Calu3 (cell line): ENCODE measurements at regions not wholly inside any gene's neighbourhood (a gene's known extent, or its start where the extent isn't known, plus 50 kb on each side); places are given as distances from the start of the nearest gene placed in this dataset.
"Not testable (repeated sequence)": the region's sequence is repeated elsewhere in the genome, so short reads cannot be mapped to it uniquely, and the experiment has no call there.

Experiments
- BruUV-seq: library from RNA; stranded (reverse); fragments of 400-500 nt; replicated peaks from 2 replicates; lab custom pipeline; 2021; lab: Mats Ljungman, UMichigan
- CTCF ChIA-PET: fragments of 300-600 bp; sonication (Branson Sonifier 250); formaldehyde crosslinking; loops from one replicate; lab custom pipeline; 2022; ENCODE audit warnings: antibody characterized with exemption; lab: Charles Lee
- DNase-seq: peaks from one replicate; pipeline ENCODE4 v3.0.0; 2022
- H3K27ac Mint-ChIP-seq: one replicate; pipeline ENCODE4 v1.8.0; 2022; ENCODE audit warnings: mixed read lengths; ENCODE audit not compliant: unreplicated experiment
- H3K27me3 Mint-ChIP-seq: one replicate; pipeline ENCODE4 v1.8.0; 2022; ENCODE audit warnings: mixed read lengths; ENCODE audit not compliant: unreplicated experiment
- H3K36me3 Mint-ChIP-seq: one replicate; pipeline ENCODE4 v1.8.0; 2022; ENCODE audit warnings: mild to moderate bottlenecking, moderate library complexity, mixed read lengths; ENCODE audit not compliant: insufficient read depth, unreplicated experiment
- H3K4me1 Mint-ChIP-seq: one replicate; pipeline ENCODE4 v1.8.0; 2022; ENCODE audit warnings: mild to moderate bottlenecking, low read depth, mixed read lengths; ENCODE audit not compliant: unreplicated experiment
- H3K4me3 Mint-ChIP-seq: one replicate; pipeline ENCODE4 v1.8.0; 2022; ENCODE audit warnings: mild to moderate bottlenecking, low read depth, moderate library complexity, mixed read lengths; ENCODE audit not compliant: unreplicated experiment
- H3K9me3 Mint-ChIP-seq: one replicate; pipeline ENCODE4 v1.8.0; 2022; ENCODE audit warnings: low read depth, mixed read lengths; ENCODE audit not compliant: unreplicated experiment
- intact Hi-C: fragments of 100-400 bp; cut with micrococcal nuclease; formaldehyde crosslinking; loops from one replicate; pipeline ENCODE4 v1.10.0; 2022; ENCODE audit not compliant: unreplicated experiment
- TF ChIP-seq, protein P1 (sequence below): fragments of 200-600 bp; IDR thresholded peaks from one replicate; pipeline ENCODE4 v1.8.0; 2022; ENCODE audit warnings: antibody characterized with exemption; ENCODE audit not compliant: unreplicated experiment

- Mint-ChIP-seq H3K27ac (no peak overlapping the region), H3K27me3 (peaks cover 40% of the 10 kb centered on the region), H3K4me1 (no peaks in the 10 kb centered on the region), H3K9me3 (peaks cover 7% of the 10 kb centered on the region), H3K36me3 (no peaks in the 10 kb centered on the region), H3K4me3 (no peak overlapping the region)
- no peak for DNase-seq
- intact Hi-C loops = no loop called here
- TF ChIP-seq, protein P1, sequence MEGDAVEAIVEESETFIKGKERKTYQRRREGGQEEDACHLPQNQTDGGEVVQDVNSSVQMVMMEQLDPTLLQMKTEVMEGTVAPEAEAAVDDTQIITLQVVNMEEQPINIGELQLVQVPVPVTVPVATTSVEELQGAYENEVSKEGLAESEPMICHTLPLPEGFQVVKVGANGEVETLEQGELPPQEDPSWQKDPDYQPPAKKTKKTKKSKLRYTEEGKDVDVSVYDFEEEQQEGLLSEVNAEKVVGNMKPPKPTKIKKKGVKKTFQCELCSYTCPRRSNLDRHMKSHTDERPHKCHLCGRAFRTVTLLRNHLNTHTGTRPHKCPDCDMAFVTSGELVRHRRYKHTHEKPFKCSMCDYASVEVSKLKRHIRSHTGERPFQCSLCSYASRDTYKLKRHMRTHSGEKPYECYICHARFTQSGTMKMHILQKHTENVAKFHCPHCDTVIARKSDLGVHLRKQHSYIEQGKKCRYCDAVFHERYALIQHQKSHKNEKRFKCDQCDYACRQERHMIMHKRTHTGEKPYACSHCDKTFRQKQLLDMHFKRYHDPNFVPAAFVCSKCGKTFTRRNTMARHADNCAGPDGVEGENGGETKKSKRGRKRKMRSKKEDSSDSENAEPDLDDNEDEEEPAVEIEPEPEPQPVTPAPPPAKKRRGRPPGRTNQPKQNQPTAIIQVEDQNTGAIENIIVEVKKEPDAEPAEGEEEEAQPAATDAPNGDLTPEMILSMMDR = no peak
- CTCF ChIA-PET = no interaction called here
- no TSS peak for BruUV-seq
Observed at GRCh38 chr9:7500521-7500920, 299.1 kb downstream of the DMAC1 start.

GRCh38 chr9:7491641-7492040 lies 307.9 kb downstream of the DMAC1 start:
- intact Hi-C loops = no loop called here
- Mint-ChIP-seq H3K36me3 (no peaks in the 10 kb centered on the region), H3K27me3 (no peaks in the 10 kb centered on the region), H3K4me3 (no peak overlapping the region), H3K4me1 (no peaks in the 10 kb centered on the region), H3K27ac (no peak overlapping the region), H3K9me3 (peaks cover 4% of the 10 kb centered on the region)
- no TSS peak for BruUV-seq
- TF ChIP-seq, protein P1 = no peak
- DNase-seq = no peak
- CTCF ChIA-PET = no interaction called here

GRCh38 chr9:7490317-7491108 lies 309.1 kb downstream of the DMAC1 start:
- BruUV-seq = no TSS peak
- no peaks in the 10 kb centered on the region for H3K36me3 Mint-ChIP-seq
- no peaks in the 10 kb centered on the region for H3K27me3 Mint-ChIP-seq
- no peak overlapping the region for H3K27ac Mint-ChIP-seq
- TF ChIP-seq, protein P1 = no peak
- no peaks in the 10 kb centered on the region for H3K9me3 Mint-ChIP-seq
- DNase-seq = no peak
- no peak overlapping the region for H3K4me3 Mint-ChIP-seq
- intact Hi-C loops = no loop called here
- H3K4me1 Mint-ChIP-seq = no peaks in the 10 kb centered on the region
- CTCF ChIA-PET = no interaction called here

- intact Hi-C loops = no loop called here
- CTCF ChIA-PET = no interaction called here
- no TSS peak for BruUV-seq
- Mint-ChIP-seq H3K36me3 (no peaks in the 10 kb centered on the region), H3K27ac (no peak overlapping the region), H3K27me3 (no peaks in the 10 kb centered on the region), H3K9me3 (no peaks in the 10 kb centered on the region), H3K4me1 (no peaks in the 10 kb centered on the region), H3K4me3 (no peak overlapping the region)
- TF ChIP-seq, protein P1 = no peak
- DNase-seq = no peak
Observed at GRCh38 chr9:7489036-7489435, 310.5 kb downstream of the DMAC1 start.

DNA sequence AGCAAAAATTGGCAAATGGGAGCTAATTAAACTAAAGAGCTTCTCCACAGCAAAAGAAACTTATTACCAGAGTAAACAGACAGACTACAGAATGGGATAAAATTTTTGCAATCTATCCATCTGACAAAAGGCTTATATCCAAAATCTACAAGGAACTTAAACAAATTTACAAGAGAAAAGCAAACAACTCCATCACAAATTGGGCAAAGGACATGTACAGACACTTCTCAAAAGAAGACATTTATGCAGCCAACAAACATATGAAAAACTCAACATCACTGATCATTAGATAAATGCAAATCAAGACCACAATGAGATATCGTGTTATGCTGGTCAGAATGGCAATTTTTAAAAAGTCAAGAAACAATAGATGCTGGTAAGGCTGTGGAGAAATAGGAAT lies 315.6 kb downstream of the DMAC1 start:
- H3K36me3 Mint-ChIP-seq, H3K27me3 Mint-ChIP-seq, H3K27ac Mint-ChIP-seq, BruUV-seq, H3K9me3 Mint-ChIP-seq, DNase-seq, H3K4me3 Mint-ChIP-seq, H3K4me1 Mint-ChIP-seq: not testable (repeated sequence)
- CTCF ChIA-PET = interaction anchor here (0.7 kb wide), 1 partner anchor 476 kb away, joined by 3 read pairs; no protein-coding TSS in a partner anchor
- intact Hi-C loops = loop anchor here (5.0 kb wide), 1 partner anchor 138 kb away; no protein-coding TSS in a partner anchor
